Activated B cell treated with CpG ODN at 0.5 μM for 24 hours (primary cell): ENCODE measurements at regions not wholly inside any gene's neighbourhood (a gene's known extent, or its start where the extent isn't known, plus 50 kb on each side); places are given as distances from the start of the nearest gene placed in this dataset.

Experiments used
- ATAC-seq: fragments of 200-7000 bp; cut with Tn5 transposase; one replicate; pipeline ENCODE4 v1.10.0; 2021; ENCODE audit warnings: low read depth, mild to moderate bottlenecking, moderate library complexity
- CTCF ChIA-PET: fragments of 350-600 bp; sonication (Branson Sonifier 250); formaldehyde crosslinking; loops from one replicate; lab custom pipeline; 2021; ENCODE audit warnings: antibody characterized with exemption; lab: Charles Lee
- POLR2A ChIA-PET: fragments of 350-600 bp; sonication (Branson Sonifier 250); formaldehyde crosslinking; loops from one replicate; lab custom pipeline; 2021; ENCODE audit warnings: antibody characterized with exemption; lab: Charles Lee
- DNase-seq: peaks from one replicate; pipeline ENCODE4 v3.0.0; 2022
- H3K27ac Mint-ChIP-seq: one replicate; pipeline ENCODE4 v1.8.0; 2020; ENCODE audit warnings: mixed read lengths
- H3K27me3 Mint-ChIP-seq: one replicate; pipeline ENCODE4 v1.8.0; 2021; ENCODE audit warnings: mixed read lengths
- H3K36me3 Mint-ChIP-seq: one replicate; pipeline ENCODE4 v1.8.0; 2021; ENCODE audit warnings: low read depth, mixed read lengths
- H3K4me1 Mint-ChIP-seq: one replicate; pipeline ENCODE4 v1.8.0; 2021; ENCODE audit warnings: mixed read lengths
- H3K4me3 Mint-ChIP-seq: one replicate; pipeline ENCODE4 v1.8.0; 2020; ENCODE audit warnings: mild to moderate bottlenecking, mixed read lengths
- H3K9me3 Mint-ChIP-seq: one replicate; pipeline ENCODE4 v1.8.0; 2020; ENCODE audit warnings: mixed read lengths
- CTCF ChIP-seq: fragments of 200-600 bp; IDR thresholded peaks from one replicate; pipeline ENCODE4 v1.8.0; 2022; ENCODE audit warnings: antibody characterized with exemption, mild to moderate bottlenecking
- intact Hi-C: fragments of 100-400 bp; cut with micrococcal nuclease; formaldehyde crosslinking; loops from one replicate; pipeline ENCODE4 v1.15.1; 2024

GRCh38 chr2:221973902-221974301 is 324.9 kb downstream of the PAX3 start:
- TF ChIP-seq CTCF, result no peak
- Mint-ChIP-seq H3K9me3 (no peaks in the 10 kb centered on the region), H3K27ac (no peak overlapping the region), H3K36me3 (no peaks in the 10 kb centered on the region), H3K4me1 (no peaks in the 10 kb centered on the region), H3K4me3 (no peak overlapping the region), H3K27me3 (peaks cover 1% of the 10 kb centered on the region)
- DNase-seq, result no peak
- intact Hi-C loops, result no loop called here
- POLR2A ChIA-PET, result no interaction called here
- no peak for ATAC-seq
- CTCF ChIA-PET, result no interaction called here

- CTCF ChIA-PET, result no interaction called here
- POLR2A ChIA-PET, result no interaction called here
- Mint-ChIP-seq H3K4me1 (no peaks in the 10 kb centered on the region), H3K36me3 (no peaks in the 10 kb centered on the region), H3K9me3 (no peaks in the 10 kb centered on the region), H3K4me3 (no peak overlapping the region), H3K27me3 (peaks cover 1% of the 10 kb centered on the region), H3K27ac (no peak overlapping the region)
- no peak for TF ChIP-seq CTCF
- DNase-seq, result no peak
- ATAC-seq, result no peak
- intact Hi-C loops, result no loop called here
Measured at GRCh38 chr2:221973502-221973901, 325.3 kb downstream of the PAX3 start.

- no peak overlapping the region for H3K4me3 Mint-ChIP-seq
- H3K27ac Mint-ChIP-seq, result no peak overlapping the region
- H3K27me3 Mint-ChIP-seq, result peaks cover 1% of the 10 kb centered on the region
- ChIA-PET POLR2A (no interaction called here), CTCF (no interaction called here)
- no peaks in the 10 kb centered on the region for H3K4me1 Mint-ChIP-seq
- H3K36me3 Mint-ChIP-seq, result no peaks in the 10 kb centered on the region
- H3K9me3 Mint-ChIP-seq, result no peaks in the 10 kb centered on the region
- no peak for DNase-seq
- intact Hi-C loops, result no loop called here
- TF ChIP-seq CTCF, result no peak
- no peak for ATAC-seq
Measured at GRCh38 chr2:221972813-221973478, 325.9 kb downstream of the PAX3 start.

DNA sequence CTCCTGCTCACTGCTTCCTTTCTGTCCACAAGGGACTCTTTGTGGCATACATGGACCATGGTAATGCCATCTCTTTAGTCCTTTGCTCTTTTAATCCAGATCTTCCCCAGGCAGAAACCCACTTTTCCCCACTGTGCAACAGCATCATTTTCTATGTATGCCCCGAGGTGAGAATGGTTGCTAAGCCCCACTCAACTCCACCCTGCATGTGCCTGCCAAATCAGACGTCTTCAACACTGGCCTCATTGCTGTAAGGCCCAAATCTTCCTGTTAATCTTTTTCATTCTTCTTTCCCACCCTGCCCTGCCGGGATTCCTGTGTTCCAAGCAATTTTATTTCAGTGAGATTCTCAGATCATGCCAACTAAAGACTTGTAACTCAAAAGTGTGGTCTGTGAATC is 328.4 kb downstream of the PAX3 start:
- Mint-ChIP-seq H3K36me3 (no peaks in the 10 kb centered on the region), H3K27me3 (peaks cover 1% of the 10 kb centered on the region), H3K4me3 (no peak overlapping the region), H3K4me1 (no peaks in the 10 kb centered on the region), H3K9me3 (no peaks in the 10 kb centered on the region), H3K27ac (no peak overlapping the region)
- ATAC-seq (no peak), DNase-seq (no peak)
- ChIA-PET CTCF (no interaction called here), POLR2A (no interaction called here)
- TF ChIP-seq CTCF, result no peak
- intact Hi-C loops, result no loop called here

- no peak for TF ChIP-seq CTCF
- ChIA-PET POLR2A (no interaction called here), CTCF (interaction anchor here (0.5 kb wide), 1 partner anchor 9 kb away, joined by 4 read pairs; no protein-coding TSS in a partner anchor)
- Mint-ChIP-seq H3K27me3 (peaks cover 1% of the 10 kb centered on the region), H3K4me1 (no peaks in the 10 kb centered on the region), H3K9me3 (no peaks in the 10 kb centered on the region), H3K36me3 (no peaks in the 10 kb centered on the region), H3K4me3 (no peak overlapping the region), H3K27ac (no peak overlapping the region)
- ATAC-seq (no peak), DNase-seq (no peak)
- intact Hi-C loops, result loop anchor here (1.0 to 5.0 kb wide), 2 partner anchors 397 to 1282 kb away; partner anchors contain the start of gene EPHA4
Measured at GRCh38 chr2:221969830-221970144, 329.0 kb downstream of the PAX3 start.
